Aorta (tissue), 5 donors: ENCODE measurements at regions not wholly inside any gene's neighbourhood (a gene's known extent, or its start where the extent isn't known, plus 50 kb on each side); places are given as distances from the start of the nearest gene placed in this dataset.

ENCODE experiments used
- ATAC-seq: fragments of 200-7000 bp; cut with Tn5 transposase; one replicate; pipeline ENCODE4 v1.9.1; 2022; ENCODE audit warnings: moderate library complexity; ENCODE audit not compliant: low FRiP score
- DNase-seq, 2 donors: peaks; one replicate each; pipeline ENCODE4 v3.0.0-alpha.2; 2020
- H3K27ac ChIP-seq, 2 donors: one replicate each; pipeline ENCODE4 v1.5.1; 2013; ENCODE audit warnings: low read length in 2 of 2, mild to moderate bottlenecking in 2 of 2, moderate library complexity in 2 of 2, control low read depth in 1 of 2, inconsistent platforms in 1 of 2, low read depth in 1 of 2
- H3K27me3 ChIP-seq, 2 donors: one replicate each; pipeline ENCODE4 v1.6.1; 2013; ENCODE audit warnings: control low read depth in 1 of 2, low read length in 1 of 2, mild to moderate bottlenecking in 1 of 2, moderate library complexity in 1 of 2; ENCODE audit not compliant: insufficient read depth in 2 of 2, control insufficient read depth in 1 of 2
- H3K36me3 ChIP-seq, 2 donors: one replicate each; pipeline ENCODE4 v1.6.1; 2013; ENCODE audit warnings: control low read depth in 1 of 2, low read length in 1 of 2, mild to moderate bottlenecking in 1 of 2; ENCODE audit not compliant: insufficient read depth in 2 of 2, control insufficient read depth in 1 of 2
- H3K4me1 ChIP-seq, 2 donors: one replicate each; pipeline ENCODE4 v1.6.1; 2013; ENCODE audit warnings: low read length in 2 of 2, control low read depth in 1 of 2, mild to moderate bottlenecking in 1 of 2, moderate library complexity in 1 of 2; ENCODE audit not compliant: insufficient read depth in 2 of 2, control insufficient read depth in 1 of 2
- H3K4me3 ChIP-seq, 2 donors: one replicate each; pipeline ENCODE4 v1.5.1; 2013; ENCODE audit warnings: low read length in 2 of 2, control low read depth in 1 of 2, mild to moderate bottlenecking in 1 of 2
- H3K9me3 ChIP-seq: one replicate; pipeline ENCODE4 v1.6.1; 2013; ENCODE audit warnings: mild to moderate bottlenecking, low read length; ENCODE audit not compliant: control insufficient read depth
- WGBS, 2 donors: extraction: QIAGEN DNeasy Blood & Tissue Kit; methylation state at CpG; one replicate each; pipeline ENCODE4 v1.1.7; 2013; 5-methylcytosine and 5-hydroxymethylcytosine counted together
- intact Hi-C, 2 donors: fragments of 100-400 bp; cut with DNase I; formaldehyde crosslinking; loops; one replicate each; pipeline versions ENCODE4 v1.14.2 to v1.15.0; 2022
- donor health status: healthy with polysubstance abuse.
- donor health status: Bipolar disorder and iron deficiency.
- donor health status: DM: no; HTN: no; CAD: no.
- donor health status: DM: no; HTN: no; CAD: no.
- donor health status: DM: yes; HTN: yes; CAD: no.

DNA sequence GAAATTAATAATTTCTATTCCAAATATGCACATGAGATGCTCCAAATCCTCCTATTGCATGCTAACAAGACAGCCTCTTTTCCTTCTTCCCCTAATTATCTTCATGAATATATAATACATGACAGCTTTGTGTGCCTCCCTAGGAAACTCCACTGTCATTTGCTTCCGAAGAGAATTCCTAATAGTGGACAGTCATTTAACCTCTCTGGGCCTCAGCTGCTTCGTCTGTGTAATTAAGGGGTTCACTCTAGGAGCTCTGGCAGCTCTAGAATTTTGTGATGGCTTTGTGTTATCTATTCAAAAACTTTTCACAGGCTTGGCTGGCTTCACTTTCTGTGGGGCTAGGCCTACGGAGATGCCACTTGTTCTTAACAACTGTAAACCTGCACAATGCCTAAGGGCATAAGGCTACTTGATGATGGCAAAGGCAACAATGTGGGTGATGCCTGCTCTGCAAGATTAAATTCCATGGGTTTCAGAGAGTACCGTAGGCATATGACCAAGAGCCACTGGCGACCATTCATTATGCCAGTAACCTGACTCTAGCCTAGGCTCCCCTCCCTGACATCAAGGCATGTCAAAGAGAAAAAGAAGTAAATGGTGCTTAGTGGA, 333.8 kb upstream of the UMPS start:
- no peak for DNase-seq
- no peak for ATAC-seq
- Histone ChIP-seq H3K36me3 (peaks cover 2 to 6% of the 10 kb centered on the region in 2 donors), H3K4me1 (peaks cover 2 to 10% of the 10 kb centered on the region in 2 donors), H3K27ac (peak overlapping the region; percentile 26 to 53), H3K9me3 (no peaks in the 10 kb centered on the region), H3K27me3 (no peaks in the 10 kb centered on the region), H3K4me3 (no peak overlapping the region)
- intact Hi-C loops, result no loop called here
- WGBS, 2 donors, result 62% methylated on average over 5 of the region's 5 CpGs

GRCh38 chr3:124397088-124397487, 333.2 kb upstream of the UMPS start:
- no peak overlapping the region for H3K4me3 ChIP-seq
- 85 to 86% methylated on average over 4 of the region's 4 CpGs for WGBS, 2 donors
- H3K9me3 ChIP-seq, result no peaks in the 10 kb centered on the region
- no peaks in the 10 kb centered on the region for H3K27me3 ChIP-seq
- H3K4me1 ChIP-seq, result peaks cover 7 to 10% of the 10 kb centered on the region in 2 donors
- DNase-seq, result no peak
- intact Hi-C loops, result no loop called here
- H3K27ac ChIP-seq, result peak overlapping the region in 1 of 2 donors; percentile 26
- H3K36me3 ChIP-seq, result peaks cover 4 to 8% of the 10 kb centered on the region in 2 donors
- ATAC-seq, result no peak

- H3K36me3 ChIP-seq, result peaks cover 4 to 8% of the 10 kb centered on the region in 2 donors
- no peak overlapping the region for H3K4me3 ChIP-seq
- WGBS, 2 donors, result 76% methylated on average over 7 of the region's 7 CpGs
- no peak for ATAC-seq
- no peaks in the 10 kb centered on the region for H3K9me3 ChIP-seq
- H3K4me1 ChIP-seq, result peaks cover 7 to 10% of the 10 kb centered on the region in 2 donors
- intact Hi-C loops, result no loop called here
- no peak for DNase-seq
- no peaks in the 10 kb centered on the region for H3K27me3 ChIP-seq
- peak overlapping the region in 1 of 2 donors; percentile 51 for H3K27ac ChIP-seq
These were observed 331.7 kb upstream of the UMPS start for GRCh38 chr3:124398594-124398993.

DNA sequence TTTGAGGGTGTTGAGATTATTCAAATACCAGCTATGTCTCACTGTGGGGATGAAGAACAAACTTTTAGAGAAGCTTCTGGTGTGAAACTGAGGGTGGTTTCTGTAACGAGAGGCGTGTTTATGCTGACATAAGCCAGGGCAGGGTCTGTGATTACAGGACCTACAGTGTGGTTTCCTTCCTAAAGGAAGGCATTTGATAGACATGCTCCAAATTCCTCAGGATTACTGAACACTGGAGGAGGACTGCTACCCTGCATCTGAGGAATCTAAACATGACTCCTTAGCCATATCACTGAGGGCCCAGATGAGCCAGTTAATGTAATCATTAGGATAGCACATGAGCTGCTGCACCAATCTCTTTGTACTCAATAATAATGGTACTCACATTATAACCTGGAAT, 328.4 kb upstream of the UMPS start:
- peaks cover 4 to 5% of the 10 kb centered on the region in 2 donors for H3K36me3 ChIP-seq
- 30 to 43% methylated on average over 2 of the region's 2 CpGs for WGBS, 2 donors
- ATAC-seq (no peak), DNase-seq (no peak)
- peak overlapping the region in 1 of 2 donors; percentile 28 for H3K27ac ChIP-seq
- intact Hi-C loops, result no loop called here
- H3K27me3 ChIP-seq, result no peaks in the 10 kb centered on the region
- H3K9me3 ChIP-seq, result no peaks in the 10 kb centered on the region
- H3K4me3 ChIP-seq, result no peak overlapping the region
- peaks cover 4 to 5% of the 10 kb centered on the region in 2 donors for H3K4me1 ChIP-seq

DNA sequence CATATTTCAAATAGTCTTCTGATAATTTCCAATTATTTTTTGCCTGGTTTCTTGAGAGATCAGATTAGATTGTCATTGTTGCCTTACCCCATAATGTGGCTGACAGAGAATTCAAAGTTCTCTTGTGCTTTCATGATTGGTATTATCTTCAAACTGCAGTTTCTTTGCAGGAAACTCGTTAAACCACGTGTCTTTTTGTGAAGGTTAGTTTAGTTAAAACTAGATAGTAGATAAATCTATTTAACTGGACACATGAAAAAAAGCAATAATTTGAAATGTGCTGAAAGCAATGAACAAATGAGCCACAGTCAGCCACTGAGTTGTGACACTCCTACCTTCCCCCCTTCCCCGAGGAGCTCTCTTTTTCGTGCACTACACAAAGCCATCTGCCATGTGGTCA, 327.5 kb upstream of the UMPS start:
- ATAC-seq (no peak), DNase-seq (no peak)
- no peaks in the 10 kb centered on the region for H3K27me3 ChIP-seq
- intact Hi-C loops, result no loop called here
- peaks cover 4 to 5% of the 10 kb centered on the region in 2 donors for H3K36me3 ChIP-seq
- H3K4me1 ChIP-seq, result peaks cover 2 to 5% of the 10 kb centered on the region in 2 donors
- 92 to 93% methylated on average over 4 of the region's 4 CpGs for WGBS, 2 donors
- H3K27ac ChIP-seq, result no peak overlapping the region
- H3K4me3 ChIP-seq, result no peak overlapping the region
- no peaks in the 10 kb centered on the region for H3K9me3 ChIP-seq

DNA sequence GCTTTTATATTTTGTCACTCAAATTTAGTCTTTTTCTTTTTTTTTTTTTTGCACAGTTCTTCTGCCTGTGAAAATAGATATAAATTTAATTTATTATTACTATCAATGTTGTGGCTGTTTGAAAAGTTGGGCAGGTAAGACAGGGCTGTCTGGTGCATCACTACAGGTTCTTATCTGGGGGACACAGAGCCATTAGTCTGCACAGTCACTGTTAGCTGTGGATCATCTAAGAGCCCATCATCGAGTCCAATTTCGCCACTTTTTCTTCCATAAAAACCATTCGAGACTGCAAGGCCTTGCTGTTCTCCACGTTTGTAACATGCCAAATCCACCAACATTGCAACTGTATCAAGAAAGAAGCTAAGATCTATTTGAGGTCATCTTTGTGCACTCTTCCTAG, 325.6 kb upstream of the UMPS start:
- no peak overlapping the region for H3K4me3 ChIP-seq
- no peak for ATAC-seq
- H3K4me1 ChIP-seq, result peaks cover 4 to 8% of the 10 kb centered on the region in 2 donors
- H3K36me3 ChIP-seq, result peaks cover 2% of the 10 kb centered on the region in 2 donors
- no peaks in the 10 kb centered on the region for H3K9me3 ChIP-seq
- WGBS, 2 donors, result 82 to 84% methylated on average over 4 of the region's 4 CpGs
- DNase-seq, result no peak
- H3K27me3 ChIP-seq, result no peaks in the 10 kb centered on the region
- no peak overlapping the region for H3K27ac ChIP-seq
- intact Hi-C loops, result no loop called here

- Histone ChIP-seq H3K9me3 (no peaks in the 10 kb centered on the region), H3K36me3 (no peaks in the 10 kb centered on the region), H3K27ac (no peak overlapping the region), H3K27me3 (no peaks in the 10 kb centered on the region), H3K4me1 (peaks cover 3 to 4% of the 10 kb centered on the region in 2 donors), H3K4me3 (no peak overlapping the region)
- intact Hi-C loops, result no loop called here
- DNase-seq, result no peak
- no peak for ATAC-seq
- WGBS, 2 donors, result 58 to 78% methylated on average over 1 of the region's 1 CpG
These were observed 323.0 kb upstream of the UMPS start for GRCh38 chr3:124407260-124407659.

DNA sequence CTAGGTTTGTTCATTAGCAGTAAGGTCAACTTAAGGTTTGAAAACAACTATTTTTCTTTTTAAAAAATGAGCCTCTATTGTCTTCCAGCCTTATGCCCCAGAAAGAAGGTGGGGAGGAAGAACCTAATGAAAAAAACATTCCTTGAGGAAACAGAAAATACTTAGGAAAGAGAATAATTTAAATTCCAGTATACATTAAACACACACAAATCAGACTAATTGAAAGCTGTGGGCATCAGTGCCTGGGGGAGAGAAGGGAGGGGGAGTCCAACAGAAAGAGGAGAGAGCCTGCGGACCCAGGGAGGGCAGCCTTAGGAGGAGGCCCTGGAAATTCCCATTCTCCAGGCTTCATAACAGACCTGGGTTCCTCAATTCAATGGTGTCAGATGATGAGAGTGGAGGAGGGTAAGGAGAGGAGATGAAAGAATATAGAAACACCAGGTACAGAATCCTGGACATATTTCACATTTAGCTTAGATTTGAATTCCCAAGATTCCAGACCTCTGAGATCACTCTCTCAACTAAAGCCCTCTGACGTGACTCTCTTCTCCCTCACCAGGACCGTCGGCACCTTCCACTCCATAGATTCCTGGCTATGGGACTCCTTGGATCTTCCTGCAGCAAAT, 320.5 kb upstream of the UMPS start:
- H3K4me1 ChIP-seq, result peaks cover 3 to 4% of the 10 kb centered on the region in 2 donors
- no peaks in the 10 kb centered on the region for H3K36me3 ChIP-seq
- no peak for ATAC-seq
- no peak for DNase-seq
- H3K27me3 ChIP-seq, result no peaks in the 10 kb centered on the region
- H3K4me3 ChIP-seq, result no peak overlapping the region
- 34 to 37% methylated on average over 4 of the region's 4 CpGs for WGBS, 2 donors
- peak overlapping the region; percentile 11 to 80 for H3K27ac ChIP-seq
- intact Hi-C loops, result no loop called here
- no peaks in the 10 kb centered on the region for H3K9me3 ChIP-seq

DNA sequence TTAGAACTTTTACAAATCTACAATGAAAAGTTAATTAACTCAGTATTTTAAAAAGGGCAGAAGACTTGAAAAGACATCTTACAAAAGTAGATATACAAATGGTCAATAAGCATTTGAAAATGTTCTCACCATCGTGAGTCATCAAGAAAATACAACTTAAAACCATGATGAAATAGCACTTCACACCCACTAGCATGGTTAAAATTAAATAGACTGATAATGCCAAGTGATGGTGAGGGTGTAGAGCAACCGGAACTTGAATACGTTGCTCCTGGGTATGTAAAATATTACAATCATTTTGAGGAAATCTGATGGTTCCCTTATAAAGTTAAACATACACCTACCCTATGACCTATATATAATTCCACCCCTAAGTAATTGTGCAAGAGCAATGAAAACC, 319.8 kb upstream of the UMPS start:
- H3K4me1 ChIP-seq, result peaks cover 3 to 4% of the 10 kb centered on the region in 2 donors
- no peak overlapping the region for H3K27ac ChIP-seq
- DNase-seq (no peak), ATAC-seq (no peak)
- H3K9me3 ChIP-seq, result no peaks in the 10 kb centered on the region
- H3K4me3 ChIP-seq, result no peak overlapping the region
- no peaks in the 10 kb centered on the region for H3K27me3 ChIP-seq
- peaks cover 0 to 2% of the 10 kb centered on the region in 2 donors for H3K36me3 ChIP-seq
- 84 to 89% methylated on average over 3 of the region's 3 CpGs for WGBS, 2 donors
- intact Hi-C loops, result no loop called here
